H1 (cell line): ENCODE measurements at regions not wholly inside any gene's neighbourhood (a gene's known extent, or its start where the extent isn't known, plus 50 kb on each side); places are given as distances from the start of the nearest gene placed in this dataset.

Experiments used
- CTCF ChIA-PET: fragments of 300-600 bp; sonication (Branson Sonifier 250); formaldehyde crosslinking; loops from one replicate; lab custom pipeline; 2021; ENCODE audit not compliant: partially characterized antibody; lab: Charles Lee
- POLR2A ChIA-PET: fragments of 300-600 bp; sonication (Branson Sonifier 250); formaldehyde crosslinking; loops from one replicate; lab custom pipeline; 2021; ENCODE audit warnings: inconsistent platforms; ENCODE audit not compliant: partially characterized antibody; lab: Charles Lee
- DNase-seq, 2 experiments: peaks; one replicate each; pipeline versions ENCODE4 v3.0.0 to v3.0.0-alpha.2; 2010 to 2022; ENCODE audit warnings: low spot score in 2 of 2, low read depth in 1 of 2, mixed read lengths in 1 of 2
- FAIRE-seq: peaks from 2 replicates; lab custom pipeline; 2011; peaks lifted over from hg19 to GRCh38; lab: Jason Lieb, UNC
- H2AFZ ChIP-seq: 2 replicates; pipeline ENCODE4 v1.8.1; 2012; ENCODE audit warnings: low read length, inconsistent platforms
- H2AK5ac ChIP-seq: 2 replicates; pipeline ENCODE4 v1.6.1; 2013; ENCODE audit warnings: low read depth, low read length
- H2BK120ac ChIP-seq: replicated peaks from 2 replicates; pipeline ENCODE3; 2013; ENCODE audit warnings: low read depth, low read length, inconsistent platforms
- H2BK12ac ChIP-seq: 2 replicates; pipeline ENCODE4 v1.6.1; 2013; ENCODE audit warnings: low read depth, low read length
- H2BK15ac ChIP-seq: 2 replicates; pipeline ENCODE4 v1.6.1; 2013; ENCODE audit warnings: low read length
- H2BK20ac ChIP-seq: 2 replicates; pipeline ENCODE4 v1.6.1; 2013; ENCODE audit warnings: low read length
- H2BK5ac ChIP-seq: 2 replicates; pipeline ENCODE4 v1.6.1; 2013; ENCODE audit warnings: low read depth, low read length
- H3K14ac ChIP-seq: 2 replicates; pipeline ENCODE4 v1.6.1; 2013; ENCODE audit warnings: inconsistent platforms; ENCODE audit not compliant: insufficient read length
- H3K18ac ChIP-seq: 2 replicates; pipeline ENCODE4 v1.6.1; 2013; ENCODE audit warnings: low read length; ENCODE audit errors: extremely low read depth
- H3K23ac ChIP-seq: 2 replicates; pipeline ENCODE4 v1.6.1; 2013; ENCODE audit warnings: inconsistent platforms; ENCODE audit not compliant: insufficient read length
- H3K23me2 ChIP-seq: 2 replicates; pipeline ENCODE4 v1.6.1; 2013; ENCODE audit warnings: low read depth, low read length
- H3K27ac ChIP-seq: 2 replicates; pipeline ENCODE4 v1.6.1; 2011; ENCODE audit warnings: low read depth, low read length, inconsistent platforms
- H3K27me3 ChIP-seq, 4 experiments: replicated peaks in 1 of 4; 1 replicate in 1 of 4; 2 replicates in 3 of 4; pipeline versions ENCODE4 v1.6.1 to v1.8.1; 2011 to 2013; ENCODE audit warnings: low read length in 3 of 4, mild to moderate bottlenecking in 3 of 4, inconsistent platforms in 2 of 4, mixed read lengths in 2 of 4, moderate library complexity in 1 of 4; ENCODE audit not compliant: control insufficient read depth in 3 of 4, insufficient read depth in 3 of 4; ENCODE audit errors: extremely low read depth in 1 of 4
- H3K36me3 ChIP-seq, 4 experiments: 2 replicates each; pipeline versions ENCODE4 v1.6.1 to v1.8.1; 2011 to 2013; ENCODE audit warnings: mild to moderate bottlenecking in 4 of 4, low read length in 3 of 4, moderate library complexity in 2 of 4, control low read depth in 1 of 4, inconsistent platforms in 1 of 4; ENCODE audit not compliant: insufficient read depth in 4 of 4, control insufficient read depth in 2 of 4
- H3K4ac ChIP-seq: replicated peaks from 2 replicates; pipeline ENCODE3; 2013; ENCODE audit warnings: low read length, low read depth, mixed read lengths, inconsistent platforms; ENCODE audit not compliant: insufficient read length
- H3K4me1 ChIP-seq, 4 experiments: replicated peaks in 1 of 4; 1 replicate in 1 of 4; 2 replicates in 3 of 4; pipeline versions ENCODE4 v1.6.1 to v1.8.1; 2011 to 2013; ENCODE audit warnings: low read length in 3 of 4, inconsistent platforms in 2 of 4, mixed read lengths in 1 of 4; ENCODE audit not compliant: insufficient read depth in 4 of 4, control insufficient read depth in 3 of 4
- H3K4me2 ChIP-seq, 2 experiments: 2 replicates each; pipeline versions ENCODE4 v1.6.1 to v1.8.1; 2011 to 2013; ENCODE audit warnings: low read depth in 2 of 2, low read length in 2 of 2, control low read depth in 1 of 2, inconsistent platforms in 1 of 2, mild to moderate bottlenecking in 1 of 2; ENCODE audit not compliant: insufficient read depth in 1 of 2
- H3K4me3 ChIP-seq, 4 experiments: fragments of 200-600, 300-600 bp in 1 of 4; sonication (generic), shearing (Covaris generic), sonication (Bioruptor Twin) in 1 of 4; 2 replicates each; pipeline versions ENCODE4 v1.5.1 to v1.8.1; 2011 to 2016; ENCODE audit warnings: low read length in 4 of 4, low read depth in 3 of 4, control low read depth in 2 of 4, inconsistent platforms in 2 of 4, mild to moderate bottlenecking in 2 of 4, mixed read lengths in 1 of 4, moderate library complexity in 1 of 4; ENCODE audit not compliant: insufficient read depth in 2 of 4; ENCODE audit errors: extremely low read depth in 1 of 4
- H3K56ac ChIP-seq: replicated peaks from 2 replicates; pipeline ENCODE3; 2013; ENCODE audit warnings: low read depth, mild to moderate bottlenecking, mixed read lengths, low read length, inconsistent platforms; ENCODE audit not compliant: insufficient read length
- H3K79me1 ChIP-seq: 2 replicates; pipeline ENCODE4 v1.6.1; 2013; ENCODE audit warnings: low read depth, low read length, control low read depth
- H3K79me2 ChIP-seq, 2 experiments: 2 replicates each; pipeline versions ENCODE4 v1.6.1 to v1.8.1; 2012 to 2013; ENCODE audit warnings: low read length in 2 of 2, mild to moderate bottlenecking in 2 of 2, inconsistent platforms in 1 of 2; ENCODE audit not compliant: insufficient read depth in 2 of 2, control insufficient read depth in 1 of 2
- H3K9ac ChIP-seq, 4 experiments: replicated peaks in 1 of 4; 1 replicate in 1 of 4; 2 replicates in 3 of 4; pipeline versions ENCODE4 v1.6.1 to v1.8.1; 2011 to 2013; ENCODE audit warnings: low read depth in 3 of 4, low read length in 3 of 4, control low read depth in 2 of 4, mild to moderate bottlenecking in 2 of 4, moderate library complexity in 2 of 4, inconsistent platforms in 1 of 4; ENCODE audit errors: extremely low read depth in 1 of 4
- H3K9me3 ChIP-seq, 2 experiments: 2 replicates each; pipeline versions ENCODE4 v1.6.1 to v1.8.1; 2012 to 2013; ENCODE audit warnings: mild to moderate bottlenecking in 2 of 2, moderate library complexity in 2 of 2, control low read depth in 1 of 2, inconsistent platforms in 1 of 2, low read depth in 1 of 2, low read length in 1 of 2, mixed read lengths in 1 of 2; ENCODE audit not compliant: insufficient read depth in 2 of 2
- H4K20me1 ChIP-seq, 2 experiments: replicated peaks in 1 of 2; 2 replicates each; pipeline versions ENCODE3 to v1.8.1; 2011 to 2013; ENCODE audit warnings: inconsistent platforms in 2 of 2, low read length in 2 of 2, mild to moderate bottlenecking in 1 of 2; ENCODE audit not compliant: insufficient read depth in 2 of 2, control insufficient read depth in 1 of 2
- H4K5ac ChIP-seq: 2 replicates; pipeline ENCODE4 v1.6.1; 2013; ENCODE audit warnings: low read length, low read depth, mixed read lengths, inconsistent platforms; ENCODE audit not compliant: insufficient read length
- H4K8ac ChIP-seq: 2 replicates; pipeline ENCODE4 v1.8.0; 2013; ENCODE audit warnings: mild to moderate bottlenecking, moderate library complexity, low read length, inconsistent platforms; ENCODE audit not compliant: insufficient read depth; ENCODE audit errors: extremely low read depth
- H4K91ac ChIP-seq: replicated peaks from 2 replicates; pipeline ENCODE3; 2013; ENCODE audit warnings: low read length, mixed read lengths, inconsistent platforms; ENCODE audit not compliant: insufficient read length
- CBX8 ChIP-seq: fragments of 300-800, 300-1000 bp; sonication (generic); IDR thresholded peaks from 2 replicates; pipeline ENCODE4 v1.7.1; 2016; ENCODE audit warnings: low read depth, low read length, borderline replicate concordance
- CHD2 ChIP-seq: IDR thresholded peaks from 2 replicates; pipeline ENCODE4 v1.6.1; 2012; ENCODE audit warnings: low read length, improper control_type of control experiment
- GTF2F1 ChIP-seq: IDR thresholded peaks from 2 replicates; pipeline ENCODE4 v1.6.1; 2012; ENCODE audit warnings: low read depth, low read length, improper control_type of control experiment, borderline replicate concordance
- KDM5A ChIP-seq: fragments of 200-600 bp; IDR thresholded peaks from 2 replicates; pipeline ENCODE4 v1.7.1; 2012; ENCODE audit warnings: mild to moderate bottlenecking, low read length, inconsistent platforms, mixed read lengths
- MAFK ChIP-seq: IDR thresholded peaks from 2 replicates; pipeline ENCODE4 v1.6.1; 2012; ENCODE audit warnings: low read depth, mild to moderate bottlenecking, improper control_type of control experiment, low read length
- NANOG ChIP-seq: IDR thresholded peaks from 2 replicates; pipeline ENCODE4 v1.6.1; 2011; ENCODE audit warnings: low read length, low read depth, mild to moderate bottlenecking, inconsistent platforms; ENCODE audit not compliant: insufficient read depth, poor library complexity, severe bottlenecking
- POU5F1 ChIP-seq: IDR thresholded peaks from 2 replicates; pipeline ENCODE4 v1.6.1; 2011; ENCODE audit warnings: low read depth, mild to moderate bottlenecking, low read length, moderate library complexity
- RNF2 ChIP-seq: fragments of 200-900, 300-1000 bp; sonication (generic); IDR thresholded peaks from 2 replicates; pipeline ENCODE4 v1.7.1; 2016; ENCODE audit warnings: borderline replicate concordance, low read depth, mild to moderate bottlenecking, antibody characterized with exemption, low read length; ENCODE audit not compliant: poor library complexity, severe bottlenecking; ENCODE audit errors: missing control alignments
- RXRA ChIP-seq: IDR thresholded peaks from 2 replicates; pipeline ENCODE4 v1.6.1; 2011; ENCODE audit warnings: low read depth, mild to moderate bottlenecking, low read length, moderate library complexity; ENCODE audit not compliant: insufficient read depth
- SIX5 ChIP-seq: IDR thresholded peaks from 2 replicates; pipeline ENCODE4 v1.6.1; 2011; ENCODE audit warnings: mild to moderate bottlenecking, low read depth, low read length
- SP2 ChIP-seq: IDR thresholded peaks from 2 replicates; pipeline ENCODE4 v1.6.1; 2012; ENCODE audit warnings: mild to moderate bottlenecking, low read length, inconsistent platforms
- SP4 ChIP-seq: IDR thresholded peaks from 2 replicates; pipeline ENCODE4 v1.6.1; 2012; ENCODE audit warnings: low read length, inconsistent platforms
- USF2 ChIP-seq: IDR thresholded peaks from 2 replicates; pipeline ENCODE4 v1.6.1; 2011; ENCODE audit warnings: low read length, improper control_type of control experiment
- ZNF274 ChIP-seq: IDR thresholded peaks from 2 replicates; pipeline ENCODE4 v1.7.0; 2012; ENCODE audit warnings: low read length, borderline replicate concordance; ENCODE audit errors: extremely low read depth
- WGBS, 2 experiments: shearing (Covaris generic) in 1 of 2; methylation state at CpG; one replicate each; pipeline versions ENCODE4 v1.1.6 to v1.1.7; 2013 to 2015; ENCODE audit warnings: low lambda C conversion rate in 2 of 2, mixed read lengths in 2 of 2, inconsistent platforms in 1 of 2, low coverage in 1 of 2, missing lambda C conversion rate in 1 of 2; ENCODE audit not compliant: insufficient replicate concordance in 2 of 2, insufficient coverage in 1 of 2, insufficient read length in 1 of 2; ENCODE audit errors: extremely low coverage in 1 of 2, missing lambda C conversion rate in 1 of 2; 5-methylcytosine and 5-hydroxymethylcytosine counted together

- Histone ChIP-seq H2AFZ (no peak overlapping the region), H3K23me2 (no peaks in the 10 kb centered on the region), H2AK5ac (no peak overlapping the region), H2BK12ac (no peak overlapping the region), H3K27ac (no peak overlapping the region), H4K5ac (no peak overlapping the region), H2BK120ac (no peak overlapping the region), H2BK15ac (no peak overlapping the region), H3K36me3 (no peaks in the 10 kb centered on the region), H3K9ac (no peak overlapping the region), H4K20me1 (no peaks in the 10 kb centered on the region), H3K4me1 (no peaks in the 10 kb centered on the region; a peak in 1 of 7 replicates), H4K8ac (no peak overlapping the region), H2BK20ac (no peak overlapping the region), H3K79me1 (no peaks in the 10 kb centered on the region), H3K23ac (no peak overlapping the region), H3K27me3 (no peaks in the 10 kb centered on the region), H3K4me3 (no peak overlapping the region), H3K79me2 (no peaks in the 10 kb centered on the region), H4K91ac (no peak overlapping the region), H3K14ac (no peak overlapping the region), H2BK5ac (no peak overlapping the region), H3K4ac (no peak overlapping the region), H3K9me3 (no peaks in the 10 kb centered on the region; a peak in 1 of 4 replicates), H3K4me2 (no peak overlapping the region), H3K56ac (no peak overlapping the region), H3K18ac (no peak overlapping the region)
- 97% methylated on average over 6 of the region's 7 CpGs; no CpG with 5 or more reads in 1 of the 2 experiments for WGBS, 2 experiments
- no peak for FAIRE-seq
- POLR2A ChIA-PET: no interaction called here
- DNase-seq: no peak
- CTCF ChIA-PET: interaction anchor here (1.2 kb wide), 1 partner anchor 32 kb away, joined by 3 read pairs; no protein-coding TSS in a partner anchor
- TF ChIP-seq POU5F1 (no peak), NANOG (no peak), USF2 (no peak), RXRA (no peak), SP4 (no peak), CBX8 (no peak), ZNF274 (no peak), MAFK (no peak), CHD2 (no peak), SIX5 (no peak), RNF2 (no peak), GTF2F1 (no peak), SP2 (no peak), KDM5A (no peak)
Observed at GRCh38 chrX:6678313-6678712, 143.4 kb upstream of the VCX3A start.
